ENCODE measurements at regions not wholly inside any gene's neighbourhood (a gene's known extent, or its start where the extent isn't known, plus 50 kb on each side); places are given as distances from the start of the nearest gene placed in this dataset.

GRCh38 chr7:46202379-46202778 lies 281.3 kb upstream of the IGFBP3 start:
- Mint-ChIP-seq H3K9me3 (no peaks in the 10 kb centered on the region), H3K4me3 (no peak overlapping the region), H3K4me1 (peaks cover 8% of the 10 kb centered on the region), H3K36me3 (ENCODE audit: low read depth) (no peaks in the 10 kb centered on the region), H3K27me3 (ENCODE audit: low read depth) (no peaks in the 10 kb centered on the region), H3K27ac (no peak overlapping the region)
- TF ChIP-seq CTCF (IDR thresholded peaks at IDR 0.05; ENCODE audit: unreplicated experiment in 3 of 3), result no peak

- TF ChIP-seq CTCF (IDR thresholded peaks at IDR 0.05; ENCODE audit: unreplicated experiment in 3 of 3), result no peak
- Mint-ChIP-seq H3K4me1 (peaks cover 8% of the 10 kb centered on the region), H3K4me3 (no peak overlapping the region), H3K9me3 (no peaks in the 10 kb centered on the region), H3K27me3 (ENCODE audit: low read depth) (no peaks in the 10 kb centered on the region), H3K27ac (no peak overlapping the region), H3K36me3 (ENCODE audit: low read depth) (no peaks in the 10 kb centered on the region)
Observed at GRCh38 chr7:46201961-46202360, 280.9 kb upstream of the IGFBP3 start.

- H3K9me3 Mint-ChIP-seq, result no peaks in the 10 kb centered on the region
- H3K27me3 Mint-ChIP-seq (ENCODE audit: low read depth), result peaks cover 3% of the 10 kb centered on the region
- H3K4me3 Mint-ChIP-seq, result no peak overlapping the region
- H3K4me1 Mint-ChIP-seq, result no peaks in the 10 kb centered on the region
- TF ChIP-seq CTCF (IDR thresholded peaks at IDR 0.05; ENCODE audit: unreplicated experiment in 3 of 3), result no peak
- no peaks in the 10 kb centered on the region for H3K36me3 Mint-ChIP-seq (ENCODE audit: low read depth)
- H3K27ac Mint-ChIP-seq, result no peak overlapping the region
Observed at GRCh38 chr7:46198701-46199100, 277.6 kb upstream of the IGFBP3 start.

GRCh38 chr7:46197785-46198540 lies 276.9 kb upstream of the IGFBP3 start:
- no peaks in the 10 kb centered on the region for H3K36me3 Mint-ChIP-seq (ENCODE audit: low read depth)
- peaks cover 3% of the 10 kb centered on the region for H3K27me3 Mint-ChIP-seq (ENCODE audit: low read depth)
- no peak overlapping the region for H3K27ac Mint-ChIP-seq
- H3K4me3 Mint-ChIP-seq, result no peak overlapping the region
- TF ChIP-seq CTCF (IDR thresholded peaks at IDR 0.05; ENCODE audit: unreplicated experiment in 3 of 3), result no peak
- no peaks in the 10 kb centered on the region for H3K9me3 Mint-ChIP-seq
- H3K4me1 Mint-ChIP-seq, result no peaks in the 10 kb centered on the region

GRCh38 chr7:46195934-46196333 lies 274.9 kb upstream of the IGFBP3 start:
- H3K9me3 Mint-ChIP-seq, result no peaks in the 10 kb centered on the region
- no peak overlapping the region for H3K4me3 Mint-ChIP-seq
- peaks cover 3% of the 10 kb centered on the region for H3K27me3 Mint-ChIP-seq (ENCODE audit: low read depth)
- no peak for TF ChIP-seq CTCF (IDR thresholded peaks at IDR 0.05; ENCODE audit: unreplicated experiment in 3 of 3)
- H3K36me3 Mint-ChIP-seq (ENCODE audit: low read depth), result no peaks in the 10 kb centered on the region
- no peak overlapping the region for H3K27ac Mint-ChIP-seq
- H3K4me1 Mint-ChIP-seq, result no peaks in the 10 kb centered on the region

GRCh38 chr7:46192271-46192670 lies 271.2 kb upstream of the IGFBP3 start:
- no peak for TF ChIP-seq CTCF (IDR thresholded peaks at IDR 0.05; ENCODE audit: unreplicated experiment in 3 of 3)
- Mint-ChIP-seq H3K4me1 (no peaks in the 10 kb centered on the region), H3K4me3 (no peak overlapping the region)

More at GRCh38 chr7:46192271-46192670, 271.2 kb upstream of the IGFBP3 start:
- Mint-ChIP-seq H3K36me3 (ENCODE audit: low read depth) (no peaks in the 10 kb centered on the region), H3K27me3 (ENCODE audit: low read depth) (peaks cover 7% of the 10 kb centered on the region), H3K27ac (no peak overlapping the region), H3K9me3 (no peaks in the 10 kb centered on the region)

All from nephron (organoid).